ENCODE measurements at regions not wholly inside any gene's neighbourhood (a gene's known extent, or its start where the extent isn't known, plus 50 kb on each side); places are given as distances from the start of the nearest gene placed in this dataset.
A peak's percentile ranks its signal among the peaks of the same experiment; 100 is the strongest.

- no peak overlapping the region for H3K27ac ChIP-seq (ENCODE audit: low read depth, low read length, poor library complexity, severe bottlenecking)
- no peak for DNase-seq (ENCODE audit: low spot score)
- ChIA-PET POLR2A (ENCODE audit: low non-redundant PET) (no interaction called here), CTCF (no interaction called here)
- H3K4me1 ChIP-seq (ENCODE audit: insufficient read depth, low read length, poor library complexity, severe bottlenecking) = no peaks in the 10 kb centered on the region
- no peak overlapping the region for H3K4me3 ChIP-seq (ENCODE audit: low read depth, low read length, poor library complexity, severe bottlenecking)
- intact Hi-C loops (cut with micrococcal nuclease; ENCODE audit: unreplicated experiment) = no loop called here
- no peaks in the 10 kb centered on the region for H3K9me3 ChIP-seq (ENCODE audit: low read depth, low read length, poor library complexity, severe bottlenecking)
- BruUV-seq (replicated peaks) = no TSS peak
- no peak for TF ChIP-seq CTCF (conservative IDR thresholded peaks at IDR 0.05; ENCODE audit: low read depth, low read length)
- TF ChIP-seq EZH2 (IDR thresholded peaks at IDR 0.05; ENCODE audit: borderline replicate concordance, low read depth, low read length, poor library complexity, severe bottlenecking) = no peak
- H3K27me3 ChIP-seq (replicated peaks; ENCODE audit: insufficient read depth, low read depth, low read length, poor library complexity) = no peaks in the 10 kb centered on the region
- H3K36me3 ChIP-seq (ENCODE audit: insufficient read depth, low read length, poor library complexity, severe bottlenecking) = no peaks in the 10 kb centered on the region
These were observed 449.1 kb upstream of the NRP1 start for GRCh38 chr10:33783557-33783956.

- Histone ChIP-seq H3K27me3 (replicated peaks; ENCODE audit: insufficient read depth, low read depth, low read length, poor library complexity) (no peaks in the 10 kb centered on the region), H3K27ac (ENCODE audit: low read depth, low read length, poor library complexity, severe bottlenecking) (no peak overlapping the region), H3K9me3 (ENCODE audit: low read depth, low read length, poor library complexity, severe bottlenecking) (no peaks in the 10 kb centered on the region), H3K4me3 (ENCODE audit: low read depth, low read length, poor library complexity, severe bottlenecking) (no peak overlapping the region), H3K4me1 (ENCODE audit: insufficient read depth, low read length, poor library complexity, severe bottlenecking) (no peaks in the 10 kb centered on the region), H3K36me3 (ENCODE audit: insufficient read depth, low read length, poor library complexity, severe bottlenecking) (no peaks in the 10 kb centered on the region)
- no peak for TF ChIP-seq EZH2 (IDR thresholded peaks at IDR 0.05; ENCODE audit: borderline replicate concordance, low read depth, low read length, poor library complexity, severe bottlenecking)
- TF ChIP-seq CTCF (conservative IDR thresholded peaks at IDR 0.05; ENCODE audit: low read depth, low read length) = no peak
- DNase-seq (ENCODE audit: low spot score) = peak; percentile 15
- BruUV-seq (replicated peaks) = no TSS peak
- ChIA-PET CTCF (no interaction called here), POLR2A (ENCODE audit: low non-redundant PET) (no interaction called here)
- intact Hi-C loops (cut with micrococcal nuclease; ENCODE audit: unreplicated experiment) = no loop called here
These were observed 448.6 kb upstream of the NRP1 start for GRCh38 chr10:33783078-33783477.

GRCh38 chr10:33781606-33782395 lies 447.3 kb upstream of the NRP1 start:
- no TSS peak for BruUV-seq (replicated peaks)
- H3K36me3 ChIP-seq (ENCODE audit: insufficient read depth, low read length, poor library complexity, severe bottlenecking) = no peaks in the 10 kb centered on the region
- H3K27me3 ChIP-seq (replicated peaks; ENCODE audit: insufficient read depth, low read depth, low read length, poor library complexity) = no peaks in the 10 kb centered on the region
- DNase-seq (ENCODE audit: low spot score) = no peak
- ChIA-PET CTCF (no interaction called here), POLR2A (ENCODE audit: low non-redundant PET) (no interaction called here)
- H3K27ac ChIP-seq (ENCODE audit: low read depth, low read length, poor library complexity, severe bottlenecking) = no peak overlapping the region
- no peak for TF ChIP-seq EZH2 (IDR thresholded peaks at IDR 0.05; ENCODE audit: borderline replicate concordance, low read depth, low read length, poor library complexity, severe bottlenecking)
- TF ChIP-seq CTCF (conservative IDR thresholded peaks at IDR 0.05; ENCODE audit: low read depth, low read length) = no peak
- H3K4me1 ChIP-seq (ENCODE audit: insufficient read depth, low read length, poor library complexity, severe bottlenecking) = no peaks in the 10 kb centered on the region
- H3K4me3 ChIP-seq (ENCODE audit: low read depth, low read length, poor library complexity, severe bottlenecking) = no peak overlapping the region
- H3K9me3 ChIP-seq (ENCODE audit: low read depth, low read length, poor library complexity, severe bottlenecking) = no peaks in the 10 kb centered on the region
- intact Hi-C loops (cut with micrococcal nuclease; ENCODE audit: unreplicated experiment) = no loop called here
